Uterus (tissue), 2 donors: ENCODE measurements at regions not wholly inside any gene's neighbourhood (a gene's known extent, or its start where the extent isn't known, plus 50 kb on each side); places are given as distances from the start of the nearest gene placed in this dataset.

Source experiments
- POLR2A ChIP-seq, 2 donors: fragments of 450-650 bp; IDR thresholded peaks; one replicate each; pipeline ENCODE4 v1.6.1; 2016; ENCODE audit warnings: antibody characterized with exemption in 2 of 2, mild to moderate bottlenecking in 1 of 2, moderate library complexity in 1 of 2
- TF ChIP-seq, protein P1 (sequence below), 4 experiments: fragments of 200-600 bp in 2 of 4; fragments of 450-650 bp in 2 of 4; sonication (generic) in 2 of 4; IDR thresholded peaks; one replicate each; pipeline ENCODE4 v1.5.1; 2016 to 2019; ENCODE audit warnings: antibody characterized with exemption in 4 of 4, mild to moderate bottlenecking in 2 of 4, moderate library complexity in 1 of 4

DNA sequence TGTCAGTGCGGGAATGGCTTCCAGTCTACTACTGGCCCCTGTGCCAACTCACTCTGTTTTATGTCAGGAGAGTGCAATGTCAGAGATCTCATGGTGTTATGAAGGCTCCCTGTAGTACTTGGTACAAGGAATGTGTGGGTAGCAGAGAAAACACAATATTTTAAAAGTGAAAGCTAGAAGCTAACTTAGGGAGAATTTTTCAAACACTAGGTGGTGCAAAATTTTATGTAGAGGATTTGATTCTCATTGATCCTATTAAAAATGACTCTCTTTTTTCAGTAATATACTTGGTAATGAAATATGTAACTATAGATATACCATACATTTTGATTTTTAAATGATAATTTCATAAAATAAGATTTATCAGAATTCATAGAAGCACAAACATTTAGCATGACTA is 134.7 kb downstream of the JRKL start:
- TF ChIP-seq, protein P1, sequence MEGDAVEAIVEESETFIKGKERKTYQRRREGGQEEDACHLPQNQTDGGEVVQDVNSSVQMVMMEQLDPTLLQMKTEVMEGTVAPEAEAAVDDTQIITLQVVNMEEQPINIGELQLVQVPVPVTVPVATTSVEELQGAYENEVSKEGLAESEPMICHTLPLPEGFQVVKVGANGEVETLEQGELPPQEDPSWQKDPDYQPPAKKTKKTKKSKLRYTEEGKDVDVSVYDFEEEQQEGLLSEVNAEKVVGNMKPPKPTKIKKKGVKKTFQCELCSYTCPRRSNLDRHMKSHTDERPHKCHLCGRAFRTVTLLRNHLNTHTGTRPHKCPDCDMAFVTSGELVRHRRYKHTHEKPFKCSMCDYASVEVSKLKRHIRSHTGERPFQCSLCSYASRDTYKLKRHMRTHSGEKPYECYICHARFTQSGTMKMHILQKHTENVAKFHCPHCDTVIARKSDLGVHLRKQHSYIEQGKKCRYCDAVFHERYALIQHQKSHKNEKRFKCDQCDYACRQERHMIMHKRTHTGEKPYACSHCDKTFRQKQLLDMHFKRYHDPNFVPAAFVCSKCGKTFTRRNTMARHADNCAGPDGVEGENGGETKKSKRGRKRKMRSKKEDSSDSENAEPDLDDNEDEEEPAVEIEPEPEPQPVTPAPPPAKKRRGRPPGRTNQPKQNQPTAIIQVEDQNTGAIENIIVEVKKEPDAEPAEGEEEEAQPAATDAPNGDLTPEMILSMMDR (IDR thresholded peaks at IDR 0.05): no peak
- TF ChIP-seq POLR2A (IDR thresholded peaks at IDR 0.05): no peak
